CD4-positive, alpha-beta T cell (primary cell): ENCODE measurements at regions not wholly inside any gene's neighbourhood (a gene's known extent, or its start where the extent isn't known, plus 50 kb on each side); places are given as distances from the start of the nearest gene placed in this dataset.

ENCODE experiments used
- ATAC-seq: fragments of 200-7000 bp; cut with Tn5 transposase; one replicate; pipeline ENCODE4 v1.10.0; 2022; ENCODE audit warnings: mild to moderate bottlenecking; ENCODE audit not compliant: poor library complexity
- CTCF ChIA-PET: fragments of 350-600 bp; sonication (Branson Sonifier 250); formaldehyde crosslinking; loops from one replicate; lab custom pipeline; 2021; ENCODE audit warnings: antibody characterized with exemption, inconsistent platforms; lab: Charles Lee
- POLR2A ChIA-PET: fragments of 350-600 bp; sonication (Branson Sonifier 250); formaldehyde crosslinking; loops from one replicate; lab custom pipeline; 2021; ENCODE audit warnings: antibody characterized with exemption, inconsistent platforms; lab: Charles Lee
- DNase-seq, 14 experiments: peaks; one replicate each; pipeline ENCODE4 v3.0.0-alpha.2; 2013 to 2020; ENCODE audit warnings: mixed read lengths in 2 of 14
- H3K27ac ChIP-seq, 2 donors: one replicate each; pipeline versions ENCODE4 v1.5.1 to v1.7.0; 2013; ENCODE audit warnings: low read length in 2 of 2, low read depth in 1 of 2, mild to moderate bottlenecking in 1 of 2
- H3K27me3 ChIP-seq, 2 experiments: 1 replicate in 1 of 2; 2 replicates in 1 of 2; pipeline versions ENCODE4 v1.6.1 to v1.7.0; 2013; ENCODE audit warnings: low read length in 2 of 2, control low read depth in 1 of 2, mild to moderate bottlenecking in 1 of 2, moderate library complexity in 1 of 2; ENCODE audit not compliant: insufficient read depth in 2 of 2, control insufficient read depth in 1 of 2
- H3K36me3 ChIP-seq: one replicate; pipeline ENCODE4 v1.6.1; 2013; ENCODE audit warnings: low read length, control low read depth; ENCODE audit not compliant: insufficient read depth
- H3K4me1 ChIP-seq: one replicate; pipeline ENCODE4 v1.6.1; 2013; ENCODE audit warnings: low read length, control low read depth; ENCODE audit not compliant: insufficient read depth
- H3K4me3 ChIP-seq: one replicate; pipeline ENCODE4 v1.5.1; 2013; ENCODE audit warnings: mild to moderate bottlenecking, low read length, moderate library complexity
- H3K9me3 ChIP-seq, 2 experiments: 1 replicate in 1 of 2; 2 replicates in 1 of 2; pipeline versions ENCODE4 v1.6.1 to v1.7.0; 2013; ENCODE audit warnings: low read length in 2 of 2, mild to moderate bottlenecking in 2 of 2, control low read depth in 1 of 2, moderate library complexity in 1 of 2; ENCODE audit not compliant: control insufficient read depth in 1 of 2, insufficient read depth in 1 of 2
- H3K27ac Mint-ChIP-seq: one replicate; pipeline ENCODE4 v1.8.0; 2020; ENCODE audit warnings: mixed read lengths
- H3K27me3 Mint-ChIP-seq: one replicate; pipeline ENCODE4 v1.8.0; 2021; ENCODE audit warnings: mixed read lengths
- H3K36me3 Mint-ChIP-seq: one replicate; pipeline ENCODE4 v1.8.0; 2021; ENCODE audit warnings: low read depth, mixed read lengths
- H3K4me1 Mint-ChIP-seq: one replicate; pipeline ENCODE4 v1.8.0; 2021; ENCODE audit warnings: low read depth, mixed read lengths
- H3K4me3 Mint-ChIP-seq: one replicate; pipeline ENCODE4 v1.8.0; 2020; ENCODE audit warnings: mild to moderate bottlenecking, mixed read lengths
- H3K9me3 Mint-ChIP-seq: one replicate; pipeline ENCODE4 v1.8.0; 2020; ENCODE audit warnings: mixed read lengths
- intact Hi-C, 2 experiments: fragments of 100-400 bp; cut with DNase I in 1 of 2; cut with micrococcal nuclease in 1 of 2; formaldehyde crosslinking; loops; one replicate each; pipeline versions ENCODE4 v1.15.1 to v1.9.0; 2023 to 2025; cut with DNase I, micrococcal nuclease
- TF ChIP-seq, protein P1 (sequence below): fragments of 200-600 bp; IDR thresholded peaks from one replicate; pipeline ENCODE4 v1.8.0; 2022; ENCODE audit warnings: antibody characterized with exemption, mild to moderate bottlenecking

DNA sequence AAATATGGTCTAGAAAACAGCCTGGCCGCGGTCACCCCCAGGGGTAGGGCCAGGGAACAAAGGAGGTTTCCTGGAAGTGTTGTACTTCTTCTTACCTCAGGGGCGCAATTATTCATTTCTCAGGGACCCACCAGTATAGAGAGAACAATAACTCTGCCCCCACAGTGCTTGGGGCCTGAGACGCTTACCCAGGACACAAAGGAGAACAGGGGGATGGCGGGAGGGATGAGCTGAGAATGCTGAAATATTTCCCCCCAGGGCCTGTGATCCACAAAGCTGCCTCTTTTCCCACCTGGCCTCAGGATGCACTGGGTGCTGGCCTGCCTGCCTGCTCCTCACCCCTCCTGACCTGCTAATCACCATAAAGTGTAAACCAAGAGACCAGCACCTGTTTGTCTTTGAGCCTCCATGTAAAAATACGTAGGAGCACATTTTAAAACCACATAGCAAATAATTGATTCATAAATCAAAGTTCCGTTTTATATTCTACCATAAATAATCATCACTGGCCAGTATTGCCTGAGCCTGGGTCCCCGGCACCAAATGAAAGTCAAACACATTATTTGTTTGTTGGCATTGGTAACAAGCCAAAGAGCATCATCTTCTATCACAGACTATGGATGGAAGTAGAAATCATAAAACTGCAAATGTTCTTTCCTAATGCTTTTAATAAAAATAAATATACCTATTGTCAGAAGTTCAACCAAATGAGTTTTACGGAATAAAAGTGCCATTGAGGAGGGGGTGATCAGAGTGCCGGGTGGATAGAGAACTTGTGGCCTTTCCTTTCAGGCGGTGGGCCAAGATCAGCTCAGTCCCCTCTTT lies 67.3 kb upstream of the RMDN2 start:
- Mint-ChIP-seq H3K27ac (no peak overlapping the region), H3K36me3 (no peaks in the 10 kb centered on the region), H3K27me3 (no peaks in the 10 kb centered on the region), H3K4me1 (no peaks in the 10 kb centered on the region), H3K9me3 (no peaks in the 10 kb centered on the region), H3K4me3 (no peak overlapping the region)
- no peaks in the 10 kb centered on the region for H3K36me3 ChIP-seq
- peaks cover 0 to 4% of the 10 kb centered on the region in 2 experiments for H3K9me3 ChIP-seq
- POLR2A ChIA-PET = no interaction called here
- TF ChIP-seq, protein P1, sequence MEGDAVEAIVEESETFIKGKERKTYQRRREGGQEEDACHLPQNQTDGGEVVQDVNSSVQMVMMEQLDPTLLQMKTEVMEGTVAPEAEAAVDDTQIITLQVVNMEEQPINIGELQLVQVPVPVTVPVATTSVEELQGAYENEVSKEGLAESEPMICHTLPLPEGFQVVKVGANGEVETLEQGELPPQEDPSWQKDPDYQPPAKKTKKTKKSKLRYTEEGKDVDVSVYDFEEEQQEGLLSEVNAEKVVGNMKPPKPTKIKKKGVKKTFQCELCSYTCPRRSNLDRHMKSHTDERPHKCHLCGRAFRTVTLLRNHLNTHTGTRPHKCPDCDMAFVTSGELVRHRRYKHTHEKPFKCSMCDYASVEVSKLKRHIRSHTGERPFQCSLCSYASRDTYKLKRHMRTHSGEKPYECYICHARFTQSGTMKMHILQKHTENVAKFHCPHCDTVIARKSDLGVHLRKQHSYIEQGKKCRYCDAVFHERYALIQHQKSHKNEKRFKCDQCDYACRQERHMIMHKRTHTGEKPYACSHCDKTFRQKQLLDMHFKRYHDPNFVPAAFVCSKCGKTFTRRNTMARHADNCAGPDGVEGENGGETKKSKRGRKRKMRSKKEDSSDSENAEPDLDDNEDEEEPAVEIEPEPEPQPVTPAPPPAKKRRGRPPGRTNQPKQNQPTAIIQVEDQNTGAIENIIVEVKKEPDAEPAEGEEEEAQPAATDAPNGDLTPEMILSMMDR = no peak
- H3K27ac ChIP-seq = no peak overlapping the region
- intact Hi-C loops = no loop called here
- peaks cover 0 to 2% of the 10 kb centered on the region in 2 experiments for H3K27me3 ChIP-seq
- CTCF ChIA-PET = no interaction called here
- no peak for ATAC-seq
- DNase-seq = no peak
- no peak overlapping the region for H3K4me3 ChIP-seq
- peaks cover 4% of the 10 kb centered on the region for H3K4me1 ChIP-seq

DNA sequence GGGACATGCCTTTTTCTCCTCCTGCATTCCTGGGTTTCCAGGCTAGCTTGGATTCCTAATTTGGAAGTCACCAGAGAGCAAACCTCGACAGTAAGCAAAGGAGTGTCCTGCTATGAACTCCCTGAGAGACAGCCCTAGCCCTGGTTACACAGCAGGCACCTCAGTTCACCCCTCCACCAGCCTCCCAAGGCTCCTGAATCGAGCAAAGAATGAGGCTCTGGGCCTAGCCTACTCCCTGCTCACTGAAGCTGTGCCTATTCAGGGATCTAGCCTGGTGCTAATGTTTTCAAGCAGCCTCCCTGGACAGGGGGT lies 66.7 kb upstream of the RMDN2 start:
- ATAC-seq (no peak), DNase-seq (no peak)
- H3K27ac Mint-ChIP-seq = no peak overlapping the region
- intact Hi-C loops = no loop called here
- H3K4me1 ChIP-seq = peaks cover 4% of the 10 kb centered on the region
- peaks cover 0 to 4% of the 10 kb centered on the region in 2 experiments for H3K9me3 ChIP-seq
- no peaks in the 10 kb centered on the region for H3K36me3 Mint-ChIP-seq
- ChIA-PET CTCF (no interaction called here), POLR2A (no interaction called here)
- H3K9me3 Mint-ChIP-seq = no peaks in the 10 kb centered on the region
- no peaks in the 10 kb centered on the region for H3K4me1 Mint-ChIP-seq
- peaks cover 4% of the 10 kb centered on the region for H3K27me3 Mint-ChIP-seq
- H3K4me3 ChIP-seq = no peak overlapping the region
- H3K27me3 ChIP-seq = peaks cover 0 to 2% of the 10 kb centered on the region in 2 experiments
- H3K27ac ChIP-seq = no peak overlapping the region
- H3K4me3 Mint-ChIP-seq = no peak overlapping the region
- no peaks in the 10 kb centered on the region for H3K36me3 ChIP-seq
- TF ChIP-seq, protein P1 = no peak

DNA sequence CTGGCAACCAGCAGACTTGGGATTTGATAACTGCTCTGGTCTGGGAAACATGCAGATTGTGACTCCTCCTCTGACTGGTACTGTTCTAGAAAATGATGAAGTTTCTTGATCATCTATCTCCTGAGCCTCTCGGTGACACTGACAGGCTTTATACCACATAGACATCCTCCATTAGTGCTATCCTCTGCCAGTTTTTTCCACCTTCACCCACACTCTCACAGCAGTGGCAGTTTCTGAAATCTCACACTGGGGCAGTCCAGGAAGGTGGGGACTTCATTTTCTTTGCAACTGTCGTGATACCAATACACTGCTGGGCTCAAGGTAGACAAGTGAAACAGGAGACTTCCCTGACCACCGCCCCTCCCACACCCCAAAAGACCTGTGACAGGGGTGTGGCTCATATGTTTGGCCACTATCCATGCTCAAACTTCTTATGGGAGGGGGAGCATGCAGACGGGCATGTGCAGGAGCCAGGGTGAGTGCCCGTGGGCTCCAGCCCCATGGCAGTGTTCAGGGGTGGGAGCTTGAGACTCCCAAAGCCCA lies 66.3 kb upstream of the RMDN2 start:
- Mint-ChIP-seq H3K36me3 (no peaks in the 10 kb centered on the region), H3K9me3 (no peaks in the 10 kb centered on the region), H3K27me3 (peaks cover 8% of the 10 kb centered on the region), H3K4me3 (no peak overlapping the region), H3K4me1 (no peaks in the 10 kb centered on the region), H3K27ac (no peak overlapping the region)
- H3K4me1 ChIP-seq = peaks cover 4% of the 10 kb centered on the region
- TF ChIP-seq, protein P1 = no peak
- intact Hi-C loops = no loop called here
- CTCF ChIA-PET = no interaction called here
- peaks cover 0 to 4% of the 10 kb centered on the region in 2 experiments for H3K9me3 ChIP-seq
- H3K27me3 ChIP-seq = peaks cover 0 to 2% of the 10 kb centered on the region in 2 experiments
- DNase-seq = no peak
- POLR2A ChIA-PET = no interaction called here
- no peak overlapping the region for H3K4me3 ChIP-seq
- no peak for ATAC-seq
- H3K27ac ChIP-seq = no peak overlapping the region
- H3K36me3 ChIP-seq = no peaks in the 10 kb centered on the region
